ENCODE measurements at regions not wholly inside any gene's neighbourhood (a gene's known extent, or its start where the extent isn't known, plus 50 kb on each side); places are given as distances from the start of the nearest gene placed in this dataset.

DNA sequence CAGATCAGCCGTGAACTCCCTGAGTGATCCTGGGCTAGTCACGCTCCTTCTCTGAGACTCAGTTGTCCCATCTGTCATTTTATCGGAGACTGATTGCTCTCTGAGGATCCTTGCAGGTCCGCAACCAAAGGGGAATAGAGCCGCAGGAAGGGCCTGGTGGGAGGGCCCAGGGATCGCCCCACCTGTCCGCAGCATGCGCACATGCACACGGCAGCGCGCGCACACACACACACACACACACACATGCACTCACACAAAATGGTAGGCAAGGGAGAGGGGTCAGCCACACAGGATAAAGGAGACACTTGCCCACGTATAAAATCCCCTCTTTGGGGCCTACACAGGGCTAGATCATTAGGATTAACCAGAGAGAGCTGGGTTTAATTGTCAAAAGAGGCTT lies 95.6 kb upstream of the FOXP4 start:
- no peak for DNase-seq
- H3K4me3 ChIP-seq (ENCODE audit: low read length): no peak overlapping the region
- H3K4me1 ChIP-seq (ENCODE audit: control insufficient read depth, insufficient read depth, low read length): peaks cover 46% of the 10 kb centered on the region
- no peaks in the 10 kb centered on the region for H3K36me3 ChIP-seq (ENCODE audit: control insufficient read depth, insufficient read depth, low read length)
- H3K27ac ChIP-seq (ENCODE audit: low read length): peak overlapping the region; percentile 68
- no CpG with 5 or more reads among the region's 13 CpGs for WGBS (ENCODE audit: insufficient coverage, low lambda C conversion rate)
- no peaks in the 10 kb centered on the region for H3K9me3 ChIP-seq (ENCODE audit: control insufficient read depth, low read depth, low read length)
- H3K27me3 ChIP-seq (ENCODE audit: control insufficient read depth, insufficient read depth, low read length): no peaks in the 10 kb centered on the region

DNA sequence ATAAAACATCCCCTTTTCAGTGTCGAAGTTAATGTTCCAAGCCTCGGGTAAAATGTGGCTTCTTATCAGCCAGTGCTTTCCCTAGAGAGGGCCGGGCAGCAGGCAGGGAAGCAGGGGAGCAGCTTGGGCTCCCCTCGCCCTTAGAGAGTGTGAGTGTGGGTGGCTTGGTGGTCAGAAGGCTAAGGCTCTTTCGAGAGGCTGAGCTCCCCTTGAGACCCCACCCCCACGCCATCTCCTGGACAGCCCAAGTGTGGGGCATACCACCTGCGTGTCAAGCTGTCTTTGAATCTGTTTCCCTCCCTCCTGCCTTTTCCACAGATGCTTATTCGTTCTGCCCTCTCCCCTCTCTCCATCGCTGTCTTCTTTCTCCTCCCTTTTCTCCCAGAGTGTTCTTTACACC lies 95.1 kb upstream of the FOXP4 start:
- peak in 1 of 2 donors; percentile 52 for DNase-seq
- Histone ChIP-seq H3K36me3 (ENCODE audit: control insufficient read depth, insufficient read depth, low read length) (no peaks in the 10 kb centered on the region), H3K27ac (ENCODE audit: low read length) (peak overlapping the region; percentile 6), H3K27me3 (ENCODE audit: control insufficient read depth, insufficient read depth, low read length) (no peaks in the 10 kb centered on the region), H3K9me3 (ENCODE audit: control insufficient read depth, low read depth, low read length) (no peaks in the 10 kb centered on the region), H3K4me1 (ENCODE audit: control insufficient read depth, insufficient read depth, low read length) (peaks cover 50% of the 10 kb centered on the region), H3K4me3 (ENCODE audit: low read length) (no peak overlapping the region)
- 59% methylated on average over 3 of the region's 9 CpGs for WGBS (ENCODE audit: insufficient coverage, low lambda C conversion rate)

- no peaks in the 10 kb centered on the region for H3K9me3 ChIP-seq (ENCODE audit: control insufficient read depth, low read depth, low read length)
- H3K4me3 ChIP-seq (ENCODE audit: low read length): no peak overlapping the region
- no peaks in the 10 kb centered on the region for H3K36me3 ChIP-seq (ENCODE audit: control insufficient read depth, insufficient read depth, low read length)
- WGBS (ENCODE audit: insufficient coverage, low lambda C conversion rate): no CpG with 5 or more reads among the region's 22 CpGs
- DNase-seq: peak; percentile 51 to 55
- no peaks in the 10 kb centered on the region for H3K27me3 ChIP-seq (ENCODE audit: control insufficient read depth, insufficient read depth, low read length)
- peak overlapping the region; percentile 39 for H3K27ac ChIP-seq (ENCODE audit: low read length)
- H3K4me1 ChIP-seq (ENCODE audit: control insufficient read depth, insufficient read depth, low read length): peaks cover 55% of the 10 kb centered on the region
These were observed 94.5 kb upstream of the FOXP4 start for GRCh38 chr6:41451515-41452163.

DNA sequence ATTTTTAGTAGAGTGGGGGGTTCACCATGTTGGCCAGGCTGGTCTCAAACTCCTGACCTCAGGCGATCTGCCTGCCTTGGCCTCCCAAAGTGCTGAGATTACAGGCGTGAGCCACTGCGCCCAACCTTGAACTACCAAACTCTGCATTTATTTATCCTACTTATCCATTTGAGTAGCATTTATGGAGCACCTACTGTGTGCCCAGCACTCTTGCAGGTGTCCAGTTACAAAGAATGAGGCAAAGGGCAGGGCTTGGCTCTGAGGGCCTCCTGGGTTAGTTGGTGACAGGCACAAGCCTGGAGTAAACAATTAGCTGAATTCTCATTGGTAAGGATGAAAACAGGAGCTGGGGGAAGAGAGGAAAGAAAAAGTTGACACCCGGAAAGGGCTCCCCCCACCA lies 93.4 kb upstream of the FOXP4 start:
- Histone ChIP-seq H3K4me1 (ENCODE audit: control insufficient read depth, insufficient read depth, low read length) (peaks cover 62% of the 10 kb centered on the region), H3K27ac (ENCODE audit: low read length) (no peak overlapping the region)
- no CpG with 5 or more reads among the region's 4 CpGs for WGBS (ENCODE audit: insufficient coverage, low lambda C conversion rate)

GRCh38 chr6:41453244-41453643 lies 92.9 kb upstream of the FOXP4 start:
- Histone ChIP-seq H3K27me3 (ENCODE audit: control insufficient read depth, insufficient read depth, low read length) (no peaks in the 10 kb centered on the region), H3K9me3 (ENCODE audit: control insufficient read depth, low read depth, low read length) (no peaks in the 10 kb centered on the region), H3K4me1 (ENCODE audit: control insufficient read depth, insufficient read depth, low read length) (peaks cover 66% of the 10 kb centered on the region), H3K27ac (ENCODE audit: low read length) (no peak overlapping the region), H3K4me3 (ENCODE audit: low read length) (no peak overlapping the region), H3K36me3 (ENCODE audit: control insufficient read depth, insufficient read depth, low read length) (no peaks in the 10 kb centered on the region)
- no peak for DNase-seq
- WGBS (ENCODE audit: insufficient coverage, low lambda C conversion rate): 100% methylated on average over 2 of the region's 13 CpGs

More for the DNA sequence above, 93.4 kb upstream of the FOXP4 start:
- Histone ChIP-seq H3K4me3 (ENCODE audit: low read length) (no peak overlapping the region), H3K27me3 (ENCODE audit: control insufficient read depth, insufficient read depth, low read length) (no peaks in the 10 kb centered on the region), H3K9me3 (ENCODE audit: control insufficient read depth, low read depth, low read length) (no peaks in the 10 kb centered on the region), H3K36me3 (ENCODE audit: control insufficient read depth, insufficient read depth, low read length) (no peaks in the 10 kb centered on the region)
- no peak for DNase-seq

DNA sequence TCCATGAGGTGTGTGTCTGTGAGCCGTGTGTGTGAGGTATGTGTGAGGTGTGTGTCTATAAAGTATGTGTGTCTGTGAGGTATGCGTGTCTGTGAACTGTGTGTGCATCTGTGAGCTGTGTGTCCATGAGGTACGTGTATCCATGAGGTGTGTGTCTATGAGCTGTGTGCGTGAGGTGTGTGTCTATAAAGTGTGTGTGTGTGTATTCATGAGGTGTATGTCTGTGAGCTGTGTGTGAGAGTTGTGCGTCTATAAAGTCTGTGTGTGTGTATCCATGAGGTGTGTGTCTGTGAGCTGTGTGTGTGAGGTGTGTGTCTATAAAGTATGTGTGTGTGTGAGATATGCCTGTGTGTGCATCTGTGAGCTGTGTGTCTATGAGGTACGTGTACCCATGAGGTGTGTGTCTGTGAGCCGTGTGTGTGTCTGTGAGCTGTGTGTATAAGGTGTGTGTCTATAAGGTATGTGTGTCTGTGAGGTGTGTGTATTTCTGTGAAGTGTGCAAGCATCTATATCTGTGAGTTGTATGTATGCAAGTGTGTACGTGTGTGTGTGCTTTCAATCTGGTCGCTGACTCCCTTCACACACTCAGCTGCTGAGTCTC lies 91.9 kb upstream of the FOXP4 start:
- DNase-seq: no peak
- Histone ChIP-seq H3K9me3 (ENCODE audit: control insufficient read depth, low read depth, low read length) (no peaks in the 10 kb centered on the region), H3K4me1 (ENCODE audit: control insufficient read depth, insufficient read depth, low read length) (peaks cover 58% of the 10 kb centered on the region), H3K27me3 (ENCODE audit: control insufficient read depth, insufficient read depth, low read length) (no peaks in the 10 kb centered on the region), H3K36me3 (ENCODE audit: control insufficient read depth, insufficient read depth, low read length) (no peaks in the 10 kb centered on the region), H3K4me3 (ENCODE audit: low read length) (no peak overlapping the region), H3K27ac (ENCODE audit: low read length) (no peak overlapping the region)
- WGBS (ENCODE audit: insufficient coverage, low lambda C conversion rate): no CpG with 5 or more reads among the region's 9 CpGs

DNA sequence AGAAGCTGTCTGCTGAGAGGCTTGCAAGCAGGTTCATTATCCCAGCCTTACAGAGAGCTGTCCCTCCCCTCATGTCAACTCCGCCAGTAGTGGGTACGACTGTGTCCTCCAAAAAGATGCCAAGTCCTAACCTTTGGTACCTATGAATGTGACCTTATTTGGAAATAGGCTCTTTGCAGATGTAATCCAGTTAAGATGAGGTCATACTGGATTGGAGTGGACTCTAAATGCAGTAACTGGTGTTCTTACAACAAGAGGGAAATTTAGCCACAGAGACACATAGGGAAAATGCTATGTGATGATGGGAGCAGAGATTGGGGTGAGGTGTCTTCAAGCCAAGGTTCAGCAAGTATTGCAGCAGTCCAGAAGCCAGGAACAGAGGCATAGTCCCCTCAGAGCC lies 90.8 kb upstream of the FOXP4 start:
- no peak for DNase-seq
- Histone ChIP-seq H3K27ac (ENCODE audit: low read length) (peak overlapping the region; percentile 70), H3K9me3 (ENCODE audit: control insufficient read depth, low read depth, low read length) (no peaks in the 10 kb centered on the region), H3K4me1 (ENCODE audit: control insufficient read depth, insufficient read depth, low read length) (peaks cover 55% of the 10 kb centered on the region), H3K36me3 (ENCODE audit: control insufficient read depth, insufficient read depth, low read length) (no peaks in the 10 kb centered on the region), H3K4me3 (ENCODE audit: low read length) (no peak overlapping the region), H3K27me3 (ENCODE audit: control insufficient read depth, insufficient read depth, low read length) (no peaks in the 10 kb centered on the region)
- WGBS (ENCODE audit: insufficient coverage, low lambda C conversion rate): no CpG with 5 or more reads among the region's 2 CpGs

GRCh38 chr6:41455818-41456217 lies 90.4 kb upstream of the FOXP4 start:
- 43% methylated on average over 1 of the region's 4 CpGs for WGBS (ENCODE audit: insufficient coverage, low lambda C conversion rate)
- Histone ChIP-seq H3K9me3 (ENCODE audit: control insufficient read depth, low read depth, low read length) (no peaks in the 10 kb centered on the region), H3K27ac (ENCODE audit: low read length) (peak overlapping the region; percentile 70), H3K4me3 (ENCODE audit: low read length) (no peak overlapping the region), H3K4me1 (ENCODE audit: control insufficient read depth, insufficient read depth, low read length) (peaks cover 51% of the 10 kb centered on the region), H3K27me3 (ENCODE audit: control insufficient read depth, insufficient read depth, low read length) (no peaks in the 10 kb centered on the region), H3K36me3 (ENCODE audit: control insufficient read depth, insufficient read depth, low read length) (no peaks in the 10 kb centered on the region)
- no peak for DNase-seq

DNA sequence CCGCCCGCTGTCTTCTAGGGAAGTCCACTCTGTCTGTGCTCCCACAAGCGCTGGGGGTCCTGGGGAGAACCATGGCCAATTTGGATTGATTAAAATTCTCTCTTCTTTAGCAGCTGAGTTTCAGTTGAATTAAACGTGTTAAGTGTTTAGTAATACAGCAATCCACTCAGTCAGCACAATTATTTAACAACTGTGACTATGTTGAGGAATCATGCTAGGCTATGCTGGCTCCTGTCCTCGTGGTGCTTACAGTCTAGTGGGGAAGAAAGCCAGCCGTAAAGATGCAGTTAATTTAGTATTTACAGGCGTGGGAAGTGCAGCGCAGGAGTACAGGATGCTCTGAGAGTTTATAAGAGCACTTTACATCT lies 88.9 kb upstream of the FOXP4 start:
- no peak for DNase-seq
- no CpG with 5 or more reads among the region's 8 CpGs for WGBS (ENCODE audit: insufficient coverage, low lambda C conversion rate)
- Histone ChIP-seq H3K9me3 (ENCODE audit: control insufficient read depth, low read depth, low read length) (no peaks in the 10 kb centered on the region), H3K4me3 (ENCODE audit: low read length) (no peak overlapping the region), H3K4me1 (ENCODE audit: control insufficient read depth, insufficient read depth, low read length) (peaks cover 47% of the 10 kb centered on the region), H3K27me3 (ENCODE audit: control insufficient read depth, insufficient read depth, low read length) (no peaks in the 10 kb centered on the region), H3K27ac (ENCODE audit: low read length) (peak overlapping the region; percentile 70), H3K36me3 (ENCODE audit: control insufficient read depth, insufficient read depth, low read length) (no peaks in the 10 kb centered on the region)

- DNase-seq: no peak
- no peaks in the 10 kb centered on the region for H3K9me3 ChIP-seq (ENCODE audit: control insufficient read depth, low read depth, low read length)
- no peaks in the 10 kb centered on the region for H3K36me3 ChIP-seq (ENCODE audit: control insufficient read depth, insufficient read depth, low read length)
- H3K27ac ChIP-seq (ENCODE audit: low read length): no peak overlapping the region
- no CpG with 5 or more reads among the region's 2 CpGs for WGBS (ENCODE audit: insufficient coverage, low lambda C conversion rate)
- no peak overlapping the region for H3K4me3 ChIP-seq (ENCODE audit: low read length)
- no peaks in the 10 kb centered on the region for H3K27me3 ChIP-seq (ENCODE audit: control insufficient read depth, insufficient read depth, low read length)
- peaks cover 52% of the 10 kb centered on the region for H3K4me1 ChIP-seq (ENCODE audit: control insufficient read depth, insufficient read depth, low read length)
These were observed 86.4 kb upstream of the FOXP4 start for GRCh38 chr6:41459738-41460137.

GRCh38 chr6:41460742-41461336 lies 85.3 kb upstream of the FOXP4 start:
- Histone ChIP-seq H3K27me3 (ENCODE audit: control insufficient read depth, insufficient read depth, low read length) (no peaks in the 10 kb centered on the region), H3K9me3 (ENCODE audit: control insufficient read depth, low read depth, low read length) (no peaks in the 10 kb centered on the region), H3K4me1 (ENCODE audit: control insufficient read depth, insufficient read depth, low read length) (peaks cover 41% of the 10 kb centered on the region), H3K36me3 (ENCODE audit: control insufficient read depth, insufficient read depth, low read length) (no peaks in the 10 kb centered on the region), H3K4me3 (ENCODE audit: low read length) (no peak overlapping the region), H3K27ac (ENCODE audit: low read length) (no peak overlapping the region)
- DNase-seq: no peak
